GM19452 (cell line): ENCODE measurements at regions not wholly inside any gene's neighbourhood (a gene's known extent, or its start where the extent isn't known, plus 50 kb on each side); places are given as distances from the start of the nearest gene placed in this dataset.

Experiments used
- ATAC-seq: cut with Tn5 transposase; IDR thresholded peaks from one replicate; pipeline ENCODE4 v1.9.1; 2021; ENCODE audit not compliant: unreplicated experiment

DNA sequence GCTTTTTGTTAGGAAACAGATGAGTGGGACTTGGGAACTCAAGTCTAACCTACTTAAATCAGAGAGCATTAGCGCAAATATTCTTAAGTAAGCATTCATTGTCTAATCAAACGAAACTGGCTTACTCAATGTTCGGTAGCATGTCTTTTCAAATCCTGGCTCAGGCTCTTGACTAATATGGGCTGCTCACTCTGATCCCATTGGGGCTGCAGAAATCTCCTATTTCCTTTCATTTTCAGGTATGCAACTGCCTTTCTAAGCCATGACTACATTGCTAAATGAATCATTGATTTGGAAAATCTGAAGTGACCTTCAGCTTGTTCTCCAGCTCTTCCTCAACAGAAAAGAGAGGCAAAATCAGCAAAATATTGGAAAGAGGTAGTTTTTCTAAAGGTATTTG is 2084.4 kb upstream of the PIK3C3 start:
- ATAC-seq: no peak

GRCh38 chr18:39863916-39864315 is 2091.1 kb upstream of the PIK3C3 start:
- ATAC-seq: no peak

- no peak for ATAC-seq
Measured at GRCh38 chr18:39862341-39862740, 2092.7 kb upstream of the PIK3C3 start.

- ATAC-seq: no peak
Measured at GRCh38 chr18:39854291-39854690, 2100.7 kb upstream of the PIK3C3 start.

- no peak for ATAC-seq
Measured at GRCh38 chr18:39846265-39846664, 2108.8 kb upstream of the PIK3C3 start.

GRCh38 chr18:39845631-39846030 is 2109.4 kb upstream of the PIK3C3 start:
- ATAC-seq: no peak

DNA sequence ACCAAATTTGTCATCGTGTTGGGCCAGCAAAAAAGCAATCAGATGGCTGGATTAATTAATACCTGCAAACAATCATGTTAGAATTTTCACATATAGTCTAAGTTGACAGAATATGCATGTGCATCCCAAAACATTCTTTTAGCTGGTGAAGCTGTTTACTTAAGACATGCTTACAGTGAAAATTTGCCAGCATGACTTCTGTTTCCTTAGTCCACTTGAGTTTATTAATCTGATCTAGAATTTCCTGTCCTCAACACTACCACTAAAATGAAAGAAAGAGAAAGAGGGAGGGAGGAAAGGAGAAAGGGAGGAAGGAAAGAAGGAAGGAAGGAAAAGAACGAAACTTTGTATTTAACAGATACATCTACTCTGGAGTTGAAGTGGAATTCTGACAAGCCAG is 2109.9 kb upstream of the PIK3C3 start:
- no peak for ATAC-seq

DNA sequence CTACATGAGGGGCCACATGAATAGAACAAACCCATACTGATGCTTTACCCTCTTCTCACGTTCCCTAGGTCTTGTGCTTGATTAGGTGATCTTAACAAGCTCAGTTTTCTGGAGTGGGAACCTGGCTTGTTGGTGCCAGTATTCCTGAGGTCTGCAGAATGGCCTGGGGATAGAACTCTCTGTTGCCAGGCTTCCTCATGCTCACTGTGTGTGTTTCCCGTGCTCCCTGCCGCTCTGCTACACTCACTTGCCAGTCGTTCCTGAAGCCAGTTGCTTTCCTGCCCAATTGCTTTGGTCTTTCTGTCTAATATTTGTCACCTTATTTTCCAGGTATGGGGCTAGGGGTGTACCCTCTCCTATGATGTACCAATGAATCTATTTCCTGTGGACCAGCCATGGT is 2111.5 kb upstream of the PIK3C3 start:
- ATAC-seq: no peak

GRCh38 chr18:39842366-39842914 is 2112.6 kb upstream of the PIK3C3 start:
- ATAC-seq: no peak

DNA sequence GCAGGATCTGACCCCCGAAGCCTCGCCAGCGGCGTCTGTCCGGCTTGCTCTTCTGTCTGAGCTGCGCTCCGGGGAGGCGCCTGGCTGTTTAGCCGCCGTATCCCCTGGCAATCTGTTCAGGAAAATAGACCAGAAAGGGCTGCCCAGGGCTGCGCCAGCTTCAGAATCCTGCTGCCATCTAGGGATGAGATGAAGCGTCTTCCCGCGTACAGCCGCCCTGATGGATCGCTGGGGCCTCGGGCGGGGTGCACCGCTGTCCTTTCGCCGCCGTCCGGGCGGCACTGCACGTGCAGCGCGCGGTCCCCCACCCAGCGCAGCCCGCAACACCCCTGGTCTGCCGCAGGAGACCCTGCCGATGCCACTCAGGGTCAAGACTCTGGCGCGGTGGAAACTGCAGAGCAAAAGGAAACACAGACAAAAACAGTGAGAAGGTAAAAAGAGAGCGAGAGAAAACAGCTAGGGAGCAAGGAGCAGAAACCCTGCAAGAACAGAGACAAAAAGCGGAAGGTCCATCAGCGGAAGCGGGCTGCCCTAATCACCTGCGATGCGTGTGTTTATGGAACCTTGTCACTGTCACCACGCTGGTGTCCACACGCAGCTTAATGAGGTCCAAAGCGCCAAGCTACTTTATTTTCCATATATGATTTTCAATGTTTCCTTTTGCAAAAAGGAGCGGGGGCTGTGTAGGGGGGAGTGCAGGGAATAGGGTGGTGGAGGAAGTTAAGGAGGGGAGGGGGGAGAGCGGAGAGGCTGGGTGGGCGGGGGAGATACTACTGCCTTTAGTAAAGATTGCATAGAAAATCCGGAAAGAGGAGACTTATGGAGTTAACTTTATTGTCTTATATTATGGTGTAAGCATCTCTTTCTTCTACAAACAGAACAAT is 2113.3 kb upstream of the PIK3C3 start:
- no peak for ATAC-seq

GRCh38 chr18:39840856-39841481 is 2114.1 kb upstream of the PIK3C3 start:
- no peak for ATAC-seq

DNA sequence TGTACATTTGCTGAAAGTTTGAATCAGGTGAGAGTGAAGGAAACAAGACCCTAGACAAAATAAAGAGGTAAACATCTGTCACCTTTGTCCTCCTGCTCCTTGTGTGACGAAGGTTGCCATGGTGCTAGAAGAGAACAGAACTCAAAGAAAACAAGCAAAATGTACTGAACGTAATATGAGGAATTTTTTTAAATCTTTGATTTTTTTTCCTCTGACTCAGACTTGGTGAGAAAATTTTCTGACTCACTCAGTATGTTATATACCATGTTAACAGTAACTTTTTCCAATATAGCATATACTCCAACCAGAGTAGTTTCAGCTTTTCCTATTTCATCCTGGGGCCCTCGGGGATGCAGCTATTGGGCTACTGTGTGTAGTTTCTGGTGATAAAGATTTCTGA is 2114.6 kb upstream of the PIK3C3 start:
- no peak for ATAC-seq

GRCh38 chr18:39839782-39840181 is 2115.3 kb upstream of the PIK3C3 start:
- ATAC-seq: no peak

- no peak for ATAC-seq
Measured at GRCh38 chr18:39838831-39839230, 2116.2 kb upstream of the PIK3C3 start.

DNA sequence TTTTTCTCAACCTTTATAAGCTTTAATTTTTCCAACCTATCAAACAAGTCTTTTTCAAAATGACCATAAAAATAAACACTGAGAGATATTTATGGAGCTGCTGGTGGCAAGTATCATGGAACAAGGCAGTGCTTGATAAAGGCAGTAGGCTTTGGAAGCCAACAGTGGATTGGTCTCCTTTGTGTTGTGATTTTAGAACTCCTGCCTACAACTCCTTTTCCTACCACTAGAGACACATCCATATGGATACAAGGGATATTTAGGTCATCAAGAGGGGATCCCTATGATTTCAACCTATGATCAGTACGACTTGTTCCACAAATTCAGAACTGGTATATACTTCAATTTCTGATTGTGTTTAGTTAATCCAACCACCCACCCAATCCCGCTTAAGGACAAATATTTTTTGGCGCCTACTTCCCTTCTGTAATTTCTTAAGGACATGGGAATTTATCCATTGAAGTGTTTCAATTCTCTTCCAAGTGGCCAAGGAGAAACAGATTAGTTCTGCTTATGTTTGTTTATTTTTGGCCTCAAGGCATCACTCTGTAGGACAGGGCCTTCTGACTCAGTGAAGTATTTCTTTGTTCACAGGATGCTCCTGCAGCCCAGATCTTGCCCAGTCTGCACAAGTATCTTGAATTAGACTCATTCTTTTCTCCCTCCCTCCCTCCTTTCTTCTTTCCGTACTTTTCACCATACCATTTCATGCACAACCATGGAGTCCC is 2119.6 kb upstream of the PIK3C3 start:
- no peak for ATAC-seq

GRCh38 chr18:39834636-39835035 is 2120.4 kb upstream of the PIK3C3 start:
- no peak for ATAC-seq

- ATAC-seq: no peak
Measured at GRCh38 chr18:39825485-39826150, 2129.4 kb upstream of the PIK3C3 start.

DNA sequence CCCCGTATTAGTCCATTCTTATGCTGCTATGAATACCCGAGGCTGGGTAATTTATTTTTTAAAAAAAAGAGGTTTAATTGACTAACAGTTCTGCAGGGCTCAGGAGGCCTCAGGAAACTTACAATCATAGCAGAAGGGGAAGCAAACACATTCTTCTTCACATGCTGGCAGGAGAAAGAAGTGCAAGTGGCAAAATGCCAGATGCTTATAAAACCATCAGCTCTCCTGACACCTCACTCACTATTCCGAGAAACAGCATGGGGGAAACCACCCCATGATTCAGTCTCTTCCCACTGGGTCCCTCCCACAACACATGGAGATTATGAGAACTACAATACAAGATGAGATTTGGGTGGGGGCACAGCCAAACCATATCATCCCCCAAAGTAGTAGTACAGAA is 2148.5 kb upstream of the PIK3C3 start:
- ATAC-seq: no peak

GRCh38 chr18:39805218-39805617 is 2149.8 kb upstream of the PIK3C3 start:
- no peak for ATAC-seq

- no peak for ATAC-seq
Measured at GRCh38 chr18:39802648-39803229, 2152.3 kb upstream of the PIK3C3 start.

DNA sequence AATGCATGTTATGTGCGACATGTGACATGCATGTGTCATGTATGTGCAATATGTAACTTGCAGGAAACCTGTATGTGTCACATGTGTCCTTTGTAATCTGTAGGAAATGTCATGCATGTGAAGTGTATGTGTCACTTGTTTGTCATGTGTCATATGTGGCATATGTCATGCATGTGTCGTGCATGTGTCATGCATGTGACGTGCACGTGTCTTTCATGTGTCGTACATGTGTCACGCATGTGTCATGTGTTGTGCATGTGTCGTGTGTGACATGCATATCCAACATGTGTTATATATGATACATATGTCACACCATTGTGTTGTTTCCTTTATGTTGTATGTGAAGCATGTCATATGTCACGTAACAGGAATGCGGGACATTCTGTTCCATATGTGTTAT is 2153.2 kb upstream of the PIK3C3 start:
- ATAC-seq: no peak
